ENCODE measurements at regions not wholly inside any gene's neighbourhood (a gene's known extent, or its start where the extent isn't known, plus 50 kb on each side); places are given as distances from the start of the nearest gene placed in this dataset.

DNA sequence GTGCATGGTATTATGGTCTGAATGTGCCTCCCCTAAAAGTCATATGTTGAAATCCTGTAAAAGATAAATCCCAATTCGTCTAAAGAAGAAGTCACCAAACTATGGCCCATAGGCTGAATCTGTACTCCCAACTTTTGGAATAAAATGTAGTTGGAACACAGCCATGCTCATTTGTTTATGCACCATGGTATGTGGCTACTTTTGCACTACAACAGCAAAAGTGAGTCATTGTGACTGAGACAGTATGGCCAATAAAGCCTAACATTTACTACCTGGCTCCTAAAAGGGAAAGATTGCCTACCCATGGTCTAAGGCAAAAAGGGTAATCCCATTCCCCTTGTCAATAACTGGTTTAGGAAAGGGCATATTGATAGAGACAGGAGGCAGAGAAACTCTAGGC, 101.8 kb downstream of the LRIG3 start:
- TF ChIP-seq, protein P1, sequence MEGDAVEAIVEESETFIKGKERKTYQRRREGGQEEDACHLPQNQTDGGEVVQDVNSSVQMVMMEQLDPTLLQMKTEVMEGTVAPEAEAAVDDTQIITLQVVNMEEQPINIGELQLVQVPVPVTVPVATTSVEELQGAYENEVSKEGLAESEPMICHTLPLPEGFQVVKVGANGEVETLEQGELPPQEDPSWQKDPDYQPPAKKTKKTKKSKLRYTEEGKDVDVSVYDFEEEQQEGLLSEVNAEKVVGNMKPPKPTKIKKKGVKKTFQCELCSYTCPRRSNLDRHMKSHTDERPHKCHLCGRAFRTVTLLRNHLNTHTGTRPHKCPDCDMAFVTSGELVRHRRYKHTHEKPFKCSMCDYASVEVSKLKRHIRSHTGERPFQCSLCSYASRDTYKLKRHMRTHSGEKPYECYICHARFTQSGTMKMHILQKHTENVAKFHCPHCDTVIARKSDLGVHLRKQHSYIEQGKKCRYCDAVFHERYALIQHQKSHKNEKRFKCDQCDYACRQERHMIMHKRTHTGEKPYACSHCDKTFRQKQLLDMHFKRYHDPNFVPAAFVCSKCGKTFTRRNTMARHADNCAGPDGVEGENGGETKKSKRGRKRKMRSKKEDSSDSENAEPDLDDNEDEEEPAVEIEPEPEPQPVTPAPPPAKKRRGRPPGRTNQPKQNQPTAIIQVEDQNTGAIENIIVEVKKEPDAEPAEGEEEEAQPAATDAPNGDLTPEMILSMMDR (IDR thresholded peaks at IDR 0.05; ENCODE audit: control extremely low read depth, extremely low read depth) = no peak
- Histone ChIP-seq H3K27me3 (ENCODE audit: control insufficient read depth in 3 of 3, insufficient read depth in 3 of 3, low read length in 2 of 3) (peaks cover 0 to 2% (median 0%) of the 10 kb centered on the region in 3 donors), H3K9me3 (ENCODE audit: control insufficient read depth in 4 of 4, insufficient read depth in 3 of 4, low read length in 3 of 4) (no peaks in the 10 kb centered on the region), H3K4me3 (no peak overlapping the region), H3K4me1 (ENCODE audit: control insufficient read depth in 5 of 5, insufficient read depth in 5 of 5, low read length in 5 of 5) (peaks cover 0 to 11% (median 0%) of the 10 kb centered on the region in 5 donors), H3K27ac (ENCODE audit: low read depth in 1 of 2, low read length in 1 of 2) (no peak overlapping the region), H3K9ac (ENCODE audit: insufficient read depth in 1 of 2, low read length in 2 of 2) (no peak overlapping the region), H3K36me3 (ENCODE audit: control insufficient read depth in 4 of 4, insufficient read depth in 4 of 4, low read length in 4 of 4) (no peaks in the 10 kb centered on the region)
- WGBS, 2 donors = 85 to 97% methylated on average over 1 of the region's 1 CpG
- no peak for ATAC-seq (ENCODE audit: insufficient read depth, low FRiP score)
- no peak for DNase-seq

DNA sequence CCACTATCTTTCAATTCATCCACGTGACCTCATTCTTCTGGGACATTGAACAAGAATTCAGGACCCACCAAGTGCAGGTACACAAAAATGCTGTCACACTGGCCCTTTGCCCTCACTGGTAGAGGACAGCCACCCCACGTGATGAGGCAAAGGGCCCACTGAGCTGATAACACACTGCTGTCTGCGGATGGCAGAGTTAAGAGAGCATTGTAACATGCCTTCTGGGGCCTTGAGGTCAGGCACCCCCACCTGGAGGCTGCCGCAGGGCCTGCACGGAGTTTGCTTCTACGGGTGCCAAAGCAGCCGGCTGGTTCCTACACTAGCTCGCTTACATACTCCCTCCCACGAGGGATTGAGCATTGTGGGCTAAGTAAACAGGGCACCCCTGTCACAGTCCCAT, 101.0 kb downstream of the LRIG3 start:
- TF ChIP-seq, protein P1 (IDR thresholded peaks at IDR 0.05; ENCODE audit: control extremely low read depth, extremely low read depth) = no peak
- H3K36me3 ChIP-seq (ENCODE audit: control insufficient read depth in 4 of 4, insufficient read depth in 4 of 4, low read length in 4 of 4) = no peaks in the 10 kb centered on the region
- WGBS, 2 donors = 87 to 91% methylated on average over 9 of the region's 9 CpGs
- H3K9me3 ChIP-seq (ENCODE audit: control insufficient read depth in 4 of 4, insufficient read depth in 3 of 4, low read length in 3 of 4) = no peaks in the 10 kb centered on the region
- H3K9ac ChIP-seq (ENCODE audit: insufficient read depth in 1 of 2, low read length in 2 of 2) = no peak overlapping the region
- no peak overlapping the region for H3K27ac ChIP-seq (ENCODE audit: low read depth in 1 of 2, low read length in 1 of 2)
- peaks cover 0 to 2% (median 0%) of the 10 kb centered on the region in 3 donors for H3K27me3 ChIP-seq (ENCODE audit: control insufficient read depth in 3 of 3, insufficient read depth in 3 of 3, low read length in 2 of 3)
- H3K4me3 ChIP-seq = no peak overlapping the region
- H3K4me1 ChIP-seq (ENCODE audit: control insufficient read depth in 5 of 5, insufficient read depth in 5 of 5, low read length in 5 of 5) = peaks cover 0 to 8% (median 0%) of the 10 kb centered on the region in 5 donors
- no peak for ATAC-seq (ENCODE audit: insufficient read depth, low FRiP score)
- DNase-seq = no peak

DNA sequence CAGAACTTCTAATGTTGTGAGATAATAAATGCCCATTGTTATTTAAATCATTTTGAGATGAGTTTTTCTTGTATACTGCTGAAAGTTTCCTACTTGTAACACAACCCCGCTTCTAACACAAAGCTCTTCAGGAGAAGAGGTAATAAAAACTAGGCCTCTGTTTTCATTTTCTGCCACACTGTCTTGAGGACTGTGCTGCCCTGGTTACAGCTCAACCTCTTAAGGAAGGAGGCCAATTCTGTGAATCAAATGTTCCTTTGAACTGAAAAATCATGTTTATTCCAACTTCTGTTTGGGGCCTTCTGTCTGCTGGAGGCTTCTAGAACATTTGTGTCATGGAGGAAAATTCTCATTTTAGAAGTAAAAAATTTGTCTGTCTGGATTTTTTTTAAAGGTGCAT, 100.3 kb downstream of the LRIG3 start:
- no peak overlapping the region for H3K9ac ChIP-seq (ENCODE audit: insufficient read depth in 1 of 2, low read length in 2 of 2)
- no peaks in the 10 kb centered on the region for H3K36me3 ChIP-seq (ENCODE audit: control insufficient read depth in 4 of 4, insufficient read depth in 4 of 4, low read length in 4 of 4)
- H3K27ac ChIP-seq (ENCODE audit: low read depth in 1 of 2, low read length in 1 of 2) = no peak overlapping the region
- TF ChIP-seq, protein P1 (IDR thresholded peaks at IDR 0.05; ENCODE audit: control extremely low read depth, extremely low read depth) = no peak
- peak in 1 of 3 donors; percentile 13 for DNase-seq
- H3K4me3 ChIP-seq = no peak overlapping the region
- H3K4me1 ChIP-seq (ENCODE audit: control insufficient read depth in 5 of 5, insufficient read depth in 5 of 5, low read length in 5 of 5) = peaks cover 0 to 8% (median 0%) of the 10 kb centered on the region in 5 donors
- no peak for ATAC-seq (ENCODE audit: insufficient read depth, low FRiP score)
- 74 to 92% methylated on average over 1 of the region's 1 CpG for WGBS, 2 donors
- no peaks in the 10 kb centered on the region for H3K9me3 ChIP-seq (ENCODE audit: control insufficient read depth in 4 of 4, insufficient read depth in 3 of 4, low read length in 3 of 4)
- H3K27me3 ChIP-seq (ENCODE audit: control insufficient read depth in 3 of 3, insufficient read depth in 3 of 3, low read length in 2 of 3) = peaks cover 0 to 2% (median 0%) of the 10 kb centered on the region in 3 donors

All from lung (tissue), 11 donors.